LNCAP (cell line): ENCODE measurements at regions not wholly inside any gene's neighbourhood (a gene's known extent, or its start where the extent isn't known, plus 50 kb on each side); places are given as distances from the start of the nearest gene placed in this dataset.

Experiments used
- TF ChIP-seq, protein P1 (sequence below): fragments of 450-650 bp; IDR thresholded peaks from 2 replicates; pipeline ENCODE4 v1.5.1; 2017; ENCODE audit warnings: mild to moderate bottlenecking

DNA sequence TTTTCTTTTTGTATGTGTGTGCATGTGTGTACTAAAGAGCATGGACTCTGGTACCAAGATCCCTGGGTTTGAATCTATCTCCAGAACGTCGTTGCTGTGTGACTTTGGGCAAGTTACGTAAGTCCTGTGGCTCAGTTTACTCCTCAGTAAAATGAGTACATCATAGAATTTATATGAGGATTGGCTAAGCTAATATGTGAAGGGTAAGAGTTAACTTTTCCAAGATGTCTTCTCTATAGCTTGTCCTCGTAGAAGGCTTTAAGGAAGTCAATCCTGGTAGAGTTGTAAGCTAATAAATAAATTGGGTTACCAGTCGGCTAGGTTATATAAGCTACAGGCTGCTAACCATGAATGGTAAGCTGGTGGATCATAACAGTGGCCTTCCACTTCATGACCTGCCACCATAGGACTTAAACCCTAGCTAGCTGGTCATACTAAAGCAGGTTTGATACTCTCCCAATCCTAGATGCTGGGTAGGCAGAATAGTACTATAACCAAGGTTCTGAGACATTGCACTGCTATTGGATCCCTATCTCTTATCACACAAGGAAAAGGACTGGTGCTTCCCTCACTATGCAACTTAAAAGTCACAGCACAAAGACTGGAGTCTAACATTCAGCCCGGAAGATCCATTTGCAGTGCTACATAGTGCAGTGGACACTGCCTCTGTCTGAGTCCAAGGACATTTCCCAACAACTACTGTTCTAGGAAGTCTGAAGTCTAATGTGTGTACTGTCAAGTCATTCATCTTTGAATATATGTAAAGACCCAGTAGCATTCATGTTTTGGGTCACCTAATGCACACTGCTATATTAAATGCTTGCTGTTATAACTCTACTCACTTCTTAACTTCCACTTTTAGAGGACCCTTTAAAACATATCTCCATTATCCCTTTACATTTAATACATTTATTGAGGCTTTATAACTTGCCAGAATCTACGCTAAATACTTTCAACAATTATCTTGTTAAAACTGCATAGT, 156.2 kb downstream of the CRPPA start:
- TF ChIP-seq, protein P1, sequence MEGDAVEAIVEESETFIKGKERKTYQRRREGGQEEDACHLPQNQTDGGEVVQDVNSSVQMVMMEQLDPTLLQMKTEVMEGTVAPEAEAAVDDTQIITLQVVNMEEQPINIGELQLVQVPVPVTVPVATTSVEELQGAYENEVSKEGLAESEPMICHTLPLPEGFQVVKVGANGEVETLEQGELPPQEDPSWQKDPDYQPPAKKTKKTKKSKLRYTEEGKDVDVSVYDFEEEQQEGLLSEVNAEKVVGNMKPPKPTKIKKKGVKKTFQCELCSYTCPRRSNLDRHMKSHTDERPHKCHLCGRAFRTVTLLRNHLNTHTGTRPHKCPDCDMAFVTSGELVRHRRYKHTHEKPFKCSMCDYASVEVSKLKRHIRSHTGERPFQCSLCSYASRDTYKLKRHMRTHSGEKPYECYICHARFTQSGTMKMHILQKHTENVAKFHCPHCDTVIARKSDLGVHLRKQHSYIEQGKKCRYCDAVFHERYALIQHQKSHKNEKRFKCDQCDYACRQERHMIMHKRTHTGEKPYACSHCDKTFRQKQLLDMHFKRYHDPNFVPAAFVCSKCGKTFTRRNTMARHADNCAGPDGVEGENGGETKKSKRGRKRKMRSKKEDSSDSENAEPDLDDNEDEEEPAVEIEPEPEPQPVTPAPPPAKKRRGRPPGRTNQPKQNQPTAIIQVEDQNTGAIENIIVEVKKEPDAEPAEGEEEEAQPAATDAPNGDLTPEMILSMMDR, result no peak

DNA sequence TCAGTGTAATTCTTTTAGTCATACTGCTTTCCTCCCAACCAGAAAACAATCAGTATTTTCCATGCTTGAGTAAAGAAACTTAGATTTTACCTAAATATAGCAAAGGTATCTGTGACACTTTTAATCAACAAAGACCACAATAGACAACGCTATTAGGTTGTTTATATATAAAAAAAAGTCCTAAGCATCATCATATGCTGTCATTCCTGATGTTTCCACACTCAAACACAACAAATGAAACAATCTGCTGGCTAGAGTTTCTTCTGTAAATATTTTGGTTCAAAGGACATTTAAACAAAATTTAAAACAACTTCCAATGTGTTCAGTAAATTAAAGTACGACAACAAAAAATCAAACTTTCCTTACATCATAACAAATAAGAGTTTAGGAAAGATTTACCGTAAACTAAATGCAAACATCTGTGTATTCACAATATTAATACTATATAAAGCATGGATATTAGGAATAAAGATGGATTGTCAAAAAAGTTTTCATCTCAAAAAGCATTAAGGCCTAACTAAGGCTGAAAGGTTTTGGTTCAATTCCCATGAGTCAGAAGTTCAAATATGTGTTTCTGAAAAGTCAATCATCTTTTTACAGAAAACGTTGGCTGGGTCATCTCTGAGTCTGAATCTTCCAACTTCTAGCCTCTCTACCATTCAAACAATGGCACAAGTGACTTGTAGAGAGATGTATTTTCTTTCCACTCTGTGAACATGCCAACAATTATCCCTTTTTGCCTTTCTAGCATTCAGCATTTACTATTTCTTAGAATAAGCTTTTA, 157.1 kb downstream of the CRPPA start:
- TF ChIP-seq, protein P1, result no peak

DNA sequence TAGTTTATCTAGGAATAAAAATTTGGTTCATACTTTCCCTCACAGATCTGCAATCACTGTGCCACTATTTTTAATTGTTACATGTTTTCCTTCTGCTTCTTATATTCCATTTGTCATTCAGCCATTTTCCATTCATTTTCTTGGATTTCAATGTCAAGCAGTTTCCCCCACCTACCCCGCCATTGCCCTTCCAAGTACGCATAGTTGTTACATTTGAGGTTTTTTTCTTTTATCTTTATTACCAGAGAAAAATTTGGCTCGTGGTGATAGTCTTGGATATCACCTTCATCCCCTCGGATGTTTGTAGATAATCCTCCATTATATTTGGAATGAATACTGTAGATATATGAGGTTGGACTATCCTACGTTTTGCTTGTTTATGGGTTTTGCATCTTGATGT, 159.7 kb downstream of the CRPPA start:
- TF ChIP-seq, protein P1, result no peak

DNA sequence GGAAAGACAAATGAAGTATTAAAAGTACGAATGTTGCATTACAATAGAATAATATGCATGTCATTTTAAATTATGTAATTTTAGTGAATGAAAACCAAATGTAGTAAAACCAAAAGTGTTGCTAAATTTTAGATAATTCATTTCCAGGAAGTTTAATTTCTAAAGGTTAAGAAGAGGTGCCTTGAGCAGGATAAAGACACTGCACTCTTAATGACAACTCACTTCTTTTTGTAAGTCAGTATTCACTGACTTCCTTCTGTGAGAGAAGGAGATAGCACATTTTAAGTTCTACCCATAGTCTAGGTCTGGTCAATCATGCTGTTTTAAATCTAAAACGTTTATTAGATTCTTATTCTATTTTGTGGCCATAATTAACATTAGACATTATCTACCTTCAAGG, 160.2 kb downstream of the CRPPA start:
- TF ChIP-seq, protein P1, result no peak

DNA sequence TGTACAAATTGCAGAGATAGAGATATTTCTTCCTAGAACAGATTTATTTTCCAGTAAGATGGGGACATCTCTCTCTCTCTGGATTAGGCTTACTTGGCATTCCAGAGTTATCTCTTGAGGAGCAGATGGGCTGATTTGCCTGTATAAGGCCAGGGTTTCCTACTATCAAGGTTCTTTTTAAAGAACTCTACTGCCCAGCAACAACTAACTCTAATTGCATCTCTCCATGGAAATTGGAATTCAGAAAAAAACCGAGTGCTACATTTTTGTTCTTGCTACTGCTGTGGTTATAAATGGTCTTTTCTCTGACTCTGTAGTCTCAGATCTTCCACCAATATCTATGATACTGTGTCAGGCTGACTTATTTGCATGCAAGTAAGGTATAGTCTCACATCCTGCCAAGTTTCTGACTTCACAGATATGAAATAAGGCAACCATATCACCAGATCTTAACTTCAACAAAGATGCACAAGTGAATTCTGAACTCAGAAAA, 161.1 kb downstream of the CRPPA start:
- TF ChIP-seq, protein P1, result no peak

DNA sequence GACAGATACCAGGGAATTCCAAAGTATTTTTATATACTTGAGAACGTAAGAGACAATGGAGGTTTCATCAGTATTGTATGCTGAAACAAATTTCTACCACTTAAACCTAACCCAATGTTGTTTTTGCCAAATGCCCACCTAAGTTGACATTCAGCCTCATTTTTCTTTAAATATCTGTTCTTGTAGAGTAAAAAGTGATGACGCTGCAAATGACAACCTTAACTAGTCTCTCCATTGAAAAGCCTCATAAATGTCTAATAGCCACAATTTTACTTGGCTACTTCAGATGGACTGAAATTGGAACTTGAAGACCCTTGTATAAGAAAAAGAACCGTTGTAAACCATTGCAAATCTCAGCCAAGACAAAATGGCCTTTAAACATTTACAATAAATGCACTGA, 176.9 kb downstream of the CRPPA start:
- TF ChIP-seq, protein P1, result no peak

DNA sequence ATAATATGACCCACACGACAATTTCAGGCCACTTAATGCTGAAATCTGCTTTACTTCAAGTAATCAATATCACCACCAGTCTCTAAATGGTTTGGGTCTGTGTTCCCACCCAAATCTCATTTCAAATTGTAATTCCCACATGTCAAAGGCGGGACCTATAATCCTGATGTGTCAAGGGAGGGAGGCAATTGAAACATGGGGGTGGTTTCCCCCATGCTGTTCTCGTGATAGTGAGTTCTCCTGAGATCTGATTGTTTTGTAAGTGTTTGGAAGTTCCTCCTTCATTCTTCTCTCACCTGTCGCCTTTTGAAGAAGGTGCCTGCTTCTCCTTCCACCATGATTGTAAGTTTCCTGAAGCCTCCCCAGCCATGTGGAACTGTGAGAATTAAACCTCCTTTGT, 178.4 kb downstream of the CRPPA start:
- TF ChIP-seq, protein P1, result no peak
